ENCODE measurements at regions not wholly inside any gene's neighbourhood (a gene's known extent, or its start where the extent isn't known, plus 50 kb on each side); places are given as distances from the start of the nearest gene placed in this dataset.
"Not testable (repeated sequence)": the region's sequence is repeated elsewhere in the genome, so short reads cannot be mapped to it uniquely, and the experiment has no call there.

DNA sequence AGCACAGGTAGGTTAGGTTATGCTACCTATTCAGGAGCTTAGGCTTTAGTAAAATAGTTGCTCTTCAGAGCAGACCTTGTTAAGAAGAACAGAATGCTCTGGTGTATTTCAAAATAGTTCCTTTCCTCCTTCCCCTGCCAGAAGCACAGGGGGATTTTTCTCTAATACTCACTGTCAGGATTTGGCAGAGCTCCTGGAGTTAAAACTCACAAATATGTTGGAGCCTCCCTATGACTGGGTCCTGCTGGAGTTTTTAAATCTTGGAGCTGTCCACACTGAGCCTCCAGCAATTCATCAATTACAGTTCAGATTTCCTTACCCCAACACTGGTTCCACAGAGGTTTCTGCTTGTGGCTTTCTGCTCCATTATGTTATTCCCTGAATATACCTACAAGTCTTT is 1233.8 kb upstream of the WWC1 start:
- TF ChIP-seq POLR2A (IDR thresholded peaks at IDR 0.05; ENCODE audit: low read length) (no peak), GATA1 (IDR thresholded peaks at IDR 0.05; ENCODE audit: low read depth, low read length) (no peak)
- DNase-seq: no peak

- TF ChIP-seq POLR2A (IDR thresholded peaks at IDR 0.05; ENCODE audit: low read length) (no peak), GATA1 (IDR thresholded peaks at IDR 0.05; ENCODE audit: low read depth, low read length) (no peak)
- no peak for DNase-seq
These were observed 1229.8 kb upstream of the WWC1 start for GRCh38 chr5:167061695-167062094.

DNA sequence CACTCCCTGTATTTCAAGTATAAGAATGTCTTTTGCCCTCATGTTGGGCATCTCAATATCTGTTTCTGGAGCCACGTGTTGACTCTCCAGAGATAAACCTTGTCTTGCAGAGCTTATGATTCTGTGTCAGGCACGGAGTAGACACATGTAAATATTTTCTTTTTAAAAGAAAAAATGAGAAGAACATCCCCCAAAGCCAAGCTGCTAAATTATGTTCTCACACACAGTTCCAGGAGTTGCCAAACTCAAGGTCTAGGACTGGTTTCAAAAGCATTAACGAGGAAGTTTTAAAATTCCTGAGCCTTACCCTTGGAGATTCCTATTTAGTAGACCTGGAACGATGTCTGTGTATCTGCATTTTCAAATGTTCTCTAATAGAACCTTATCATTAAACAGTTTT is 1228.3 kb upstream of the WWC1 start:
- no peak for DNase-seq
- TF ChIP-seq POLR2A (IDR thresholded peaks at IDR 0.05; ENCODE audit: low read length) (no peak), GATA1 (IDR thresholded peaks at IDR 0.05; ENCODE audit: low read depth, low read length) (no peak)

GRCh38 chr5:167063788-167064187 is 1227.7 kb upstream of the WWC1 start:
- DNase-seq: no peak

GRCh38 chr5:167064198-167064776 is 1227.2 kb upstream of the WWC1 start:
- DNase-seq: no peak
- no peak for TF ChIP-seq POLR2A (IDR thresholded peaks at IDR 0.05; ENCODE audit: low read length)
- TF ChIP-seq GATA1 (IDR thresholded peaks at IDR 0.05; ENCODE audit: low read depth, low read length): no peak

More at GRCh38 chr5:167063788-167064187, 1227.7 kb upstream of the WWC1 start:
- TF ChIP-seq GATA1 (IDR thresholded peaks at IDR 0.05; ENCODE audit: low read depth, low read length) (no peak), POLR2A (IDR thresholded peaks at IDR 0.05; ENCODE audit: low read length) (no peak)

- TF ChIP-seq GATA1 (IDR thresholded peaks at IDR 0.05; ENCODE audit: low read depth, low read length) (no peak), POLR2A (IDR thresholded peaks at IDR 0.05; ENCODE audit: low read length) (no peak)
- no peak for DNase-seq
These were observed 1225.7 kb upstream of the WWC1 start for GRCh38 chr5:167065794-167066193.

GRCh38 chr5:167071981-167072610 is 1219.3 kb upstream of the WWC1 start:
- DNase-seq: no peak
- TF ChIP-seq GATA1 (IDR thresholded peaks at IDR 0.05; ENCODE audit: low read depth, low read length): no peak
- no peak for TF ChIP-seq POLR2A (IDR thresholded peaks at IDR 0.05; ENCODE audit: low read length)

DNA sequence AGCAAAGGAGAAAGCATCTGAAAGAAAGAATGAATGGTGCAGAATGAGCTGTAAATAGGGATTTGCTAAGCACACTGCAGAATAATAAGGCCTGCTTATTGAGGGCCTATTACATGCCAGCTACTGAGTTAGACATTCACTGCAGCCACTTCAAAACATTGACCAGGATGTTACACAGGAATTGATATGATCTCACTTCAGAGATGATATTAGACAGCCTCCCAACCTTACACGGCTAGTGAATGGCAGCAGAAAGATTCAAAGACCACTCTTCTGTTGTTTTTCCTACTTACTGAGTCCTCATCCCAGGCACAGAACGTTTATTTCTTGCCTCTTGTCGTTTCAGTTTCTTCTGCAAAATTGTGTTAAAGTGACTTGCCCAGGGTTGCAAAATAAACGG is 1209.9 kb upstream of the WWC1 start:
- TF ChIP-seq POLR2A (IDR thresholded peaks at IDR 0.05; ENCODE audit: low read length) (no peak), GATA1 (IDR thresholded peaks at IDR 0.05; ENCODE audit: low read depth, low read length) (no peak)
- DNase-seq: no peak

DNA sequence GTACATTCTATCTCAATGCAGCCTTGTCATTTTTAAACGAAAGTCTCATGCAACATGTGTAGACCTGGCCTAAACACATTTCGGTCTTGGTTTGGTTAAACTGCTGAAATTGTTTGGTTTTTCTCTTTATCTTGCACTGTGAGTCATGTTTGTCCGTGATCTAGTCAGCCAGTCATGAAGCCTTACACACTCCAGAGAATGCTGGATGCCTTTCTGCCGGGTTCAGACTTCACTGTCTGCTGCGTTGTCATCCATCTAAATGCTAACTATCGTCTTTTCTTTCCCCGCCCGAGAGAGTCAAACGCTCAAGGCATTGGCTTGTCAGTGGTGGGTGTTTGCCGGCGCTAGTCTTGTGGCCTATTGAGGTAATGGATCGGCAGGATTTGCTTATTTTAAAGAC is 1194.6 kb upstream of the WWC1 start:
- DNase-seq: no peak
- no peak for TF ChIP-seq GATA1 (IDR thresholded peaks at IDR 0.05; ENCODE audit: low read depth, low read length)
- TF ChIP-seq POLR2A (IDR thresholded peaks at IDR 0.05; ENCODE audit: low read length): no peak

GRCh38 chr5:167104351-167104750 is 1187.1 kb upstream of the WWC1 start:
- DNase-seq: no peak
- no peak for TF ChIP-seq POLR2A (IDR thresholded peaks at IDR 0.05; ENCODE audit: low read length)

DNA sequence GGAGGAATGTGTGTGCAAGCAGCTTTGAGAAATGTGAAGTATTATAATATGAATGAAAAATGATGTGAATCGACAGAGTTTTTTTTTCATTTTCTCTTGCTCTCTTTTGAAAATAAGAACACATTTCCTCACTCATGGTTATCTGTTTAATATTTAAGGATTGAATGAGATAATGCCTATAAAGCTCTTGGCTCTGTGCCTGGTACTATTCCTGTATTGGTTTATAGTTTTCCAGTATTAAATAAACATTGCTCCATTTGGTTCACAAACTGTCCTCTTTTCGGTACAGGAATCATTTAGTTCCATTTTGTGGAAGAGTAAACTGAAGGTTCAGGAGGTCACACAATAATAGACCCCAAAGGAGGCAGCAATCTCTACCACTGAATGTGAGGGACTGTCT is 1185.5 kb upstream of the WWC1 start:
- no peak for DNase-seq
- TF ChIP-seq GATA1 (IDR thresholded peaks at IDR 0.05; ENCODE audit: low read depth, low read length): no peak

GRCh38 chr5:167107684-167108083 is 1183.8 kb upstream of the WWC1 start:
- no peak for DNase-seq
- TF ChIP-seq GATA1 (IDR thresholded peaks at IDR 0.05; ENCODE audit: low read depth, low read length) (no peak), POLR2A (IDR thresholded peaks at IDR 0.05; ENCODE audit: low read length) (no peak)

DNA sequence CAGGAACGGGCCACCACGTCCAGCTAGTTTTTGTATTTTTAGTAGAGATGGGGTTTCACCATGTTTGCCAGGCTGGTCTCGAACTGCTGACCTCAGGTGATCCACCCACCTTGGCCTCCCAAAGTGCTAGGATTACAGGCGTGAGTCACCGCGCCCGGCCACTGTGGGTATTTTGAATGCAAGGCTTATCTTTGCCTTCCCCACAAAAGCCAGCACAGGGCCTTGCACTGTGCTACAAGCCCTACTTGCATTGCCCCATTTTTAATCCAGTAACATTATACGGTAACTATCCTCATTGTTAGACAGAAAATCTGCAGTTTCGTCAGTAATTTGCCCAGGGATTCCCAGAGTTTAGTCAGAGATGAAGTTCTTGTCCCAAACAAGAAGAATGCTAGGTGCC is 1183.2 kb upstream of the WWC1 start:
- DNase-seq: not testable (repeated sequence)

DNA sequence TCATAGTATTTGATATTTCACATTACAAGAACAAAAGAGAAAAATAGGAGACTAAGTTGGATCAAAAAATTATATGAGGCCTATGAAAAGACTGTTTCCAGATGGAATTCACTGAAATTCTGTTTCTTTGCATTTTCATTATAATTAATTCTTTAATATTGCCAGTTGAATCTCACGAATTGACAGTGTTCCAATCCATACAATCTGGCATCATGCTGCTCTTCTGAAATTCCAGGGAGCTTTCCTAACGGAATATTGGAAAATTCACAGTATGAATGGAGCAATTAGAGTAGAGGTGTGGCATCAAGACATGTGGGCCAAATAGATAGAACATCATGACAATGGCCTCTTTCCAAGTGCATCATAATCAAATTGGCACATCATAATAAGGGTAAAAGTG is 1178.9 kb upstream of the WWC1 start:
- no peak for TF ChIP-seq POLR2A (IDR thresholded peaks at IDR 0.05; ENCODE audit: low read length)
- no peak for TF ChIP-seq GATA1 (IDR thresholded peaks at IDR 0.05; ENCODE audit: low read depth, low read length)
- no peak for DNase-seq

DNA sequence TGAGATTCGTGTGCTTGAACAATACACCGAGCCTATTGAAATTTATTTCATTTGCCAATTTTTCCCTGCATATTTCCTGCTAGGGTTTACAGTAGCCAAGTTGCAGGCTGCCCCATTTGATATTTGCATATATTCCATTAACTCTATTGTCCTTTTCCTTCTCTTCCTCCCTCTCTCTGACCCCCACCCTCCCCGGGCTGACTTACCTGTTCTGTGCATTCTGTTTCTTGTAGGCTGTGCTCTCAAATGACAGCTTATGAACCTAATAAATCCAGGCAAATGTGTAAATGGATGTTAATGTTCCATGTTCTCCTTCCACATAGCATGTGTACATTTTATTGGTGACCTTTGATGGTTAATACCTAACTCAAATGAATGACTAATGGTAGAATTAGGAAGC is 1169.2 kb upstream of the WWC1 start:
- DNase-seq: no peak
- TF ChIP-seq POLR2A (IDR thresholded peaks at IDR 0.05; ENCODE audit: low read length) (no peak), GATA1 (IDR thresholded peaks at IDR 0.05; ENCODE audit: low read depth, low read length) (no peak)

DNA sequence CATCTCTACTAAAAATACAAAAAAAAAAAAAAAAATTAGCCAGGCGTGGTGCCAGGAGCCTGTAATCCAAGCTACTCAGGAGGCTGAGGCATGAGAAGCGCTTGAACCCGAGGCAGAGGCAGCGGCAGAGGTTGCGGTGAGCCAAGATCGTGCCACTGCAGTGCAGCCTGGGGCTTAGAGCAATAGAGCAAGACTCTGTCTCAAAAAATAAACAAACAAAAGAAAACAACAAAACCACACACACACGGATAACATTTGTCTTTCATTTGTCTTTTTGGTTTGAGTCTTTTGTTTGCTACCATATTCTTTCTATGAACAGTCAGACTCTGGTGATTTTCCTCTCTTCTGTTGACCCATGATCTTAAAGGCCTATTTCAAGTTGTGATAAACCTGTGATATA is 1168.3 kb upstream of the WWC1 start:
- TF ChIP-seq GATA1 (IDR thresholded peaks at IDR 0.05; ENCODE audit: low read depth, low read length) (no peak), POLR2A (IDR thresholded peaks at IDR 0.05; ENCODE audit: low read length) (no peak)

More for the DNA sequence above, 1168.3 kb upstream of the WWC1 start:
- DNase-seq: no peak
